Naive thymus-derived CD4-positive, alpha-beta T cell (primary cell): ENCODE measurements at regions not wholly inside any gene's neighbourhood (a gene's known extent, or its start where the extent isn't known, plus 50 kb on each side); places are given as distances from the start of the nearest gene placed in this dataset.

Experiments used
- ATAC-seq: fragments of 150-1000 bp; cut with Tn5 transposase; 2 replicates; pipeline ENCODE4 v1.10.0; 2021; ENCODE audit warnings: mild to moderate bottlenecking, moderate library complexity
- CTCF ChIA-PET: fragments of 350-600 bp; sonication (Branson Sonifier 250); formaldehyde crosslinking; loops from one replicate; lab custom pipeline; 2021; ENCODE audit warnings: antibody characterized with exemption; lab: Charles Lee
- POLR2A ChIA-PET: fragments of 350-600 bp; sonication (Branson Sonifier 250); formaldehyde crosslinking; loops from one replicate; lab custom pipeline; 2021; ENCODE audit warnings: antibody characterized with exemption, inconsistent platforms; lab: Charles Lee
- DNase-seq, 9 donors: peaks; one replicate each; pipeline versions ENCODE4 v3.0.0 to v3.0.0-alpha.2; 2020 to 2022; ENCODE audit warnings: mixed read lengths in 1 of 9
- H3K27ac ChIP-seq: one replicate; pipeline ENCODE4 v1.7.0; 2013; ENCODE audit warnings: mild to moderate bottlenecking, low read depth, low read length, moderate library complexity
- H3K27me3 ChIP-seq, 2 donors: one replicate each; pipeline ENCODE4 v1.7.0; 2013; ENCODE audit warnings: low read length in 2 of 2, mild to moderate bottlenecking in 2 of 2, moderate library complexity in 2 of 2; ENCODE audit not compliant: control insufficient read depth in 2 of 2, insufficient read depth in 2 of 2
- H3K36me3 ChIP-seq, 3 experiments: 1 replicate in 2 of 3; 2 replicates in 1 of 3; pipeline ENCODE4 v1.7.0; 2013; ENCODE audit warnings: low read length in 3 of 3, mild to moderate bottlenecking in 3 of 3, moderate library complexity in 1 of 3; ENCODE audit not compliant: insufficient read depth in 3 of 3, control insufficient read depth in 2 of 3
- H3K4me1 ChIP-seq, 2 donors: one replicate each; pipeline ENCODE4 v1.7.0; 2013; ENCODE audit warnings: low read length in 2 of 2, mild to moderate bottlenecking in 2 of 2, moderate library complexity in 1 of 2; ENCODE audit not compliant: control insufficient read depth in 2 of 2, insufficient read depth in 2 of 2
- H3K4me3 ChIP-seq: 2 replicates; pipeline ENCODE4 v1.7.0; 2013; ENCODE audit warnings: mild to moderate bottlenecking, low read length
- H3K9me3 ChIP-seq, 3 experiments: 1 replicate in 2 of 3; 2 replicates in 1 of 3; pipeline ENCODE4 v1.7.0; 2013; ENCODE audit warnings: low read length in 3 of 3; ENCODE audit not compliant: control insufficient read depth in 2 of 3
- H3K27ac Mint-ChIP-seq, 9 donors: one replicate each; pipeline ENCODE4 v1.8.0; 2020 to 2022; ENCODE audit warnings: mixed read lengths in 9 of 9, mild to moderate bottlenecking in 8 of 9, moderate library complexity in 5 of 9, inconsistent platforms in 2 of 9
- H3K27me3 Mint-ChIP-seq, 5 donors: one replicate each; pipeline ENCODE4 v1.8.0; 2021 to 2022; ENCODE audit warnings: mixed read lengths in 5 of 5, mild to moderate bottlenecking in 1 of 5
- H3K36me3 Mint-ChIP-seq, 5 donors: one replicate each; pipeline ENCODE4 v1.8.0; 2020 to 2022; ENCODE audit warnings: mixed read lengths in 5 of 5, mild to moderate bottlenecking in 3 of 5, inconsistent platforms in 1 of 5
- H3K4me1 Mint-ChIP-seq, 7 donors: one replicate each; pipeline ENCODE4 v1.8.0; 2020 to 2022; ENCODE audit warnings: mixed read lengths in 7 of 7, mild to moderate bottlenecking in 3 of 7, inconsistent platforms in 1 of 7
- H3K4me3 Mint-ChIP-seq, 10 donors: one replicate each; pipeline ENCODE4 v1.8.0; 2020 to 2022; ENCODE audit warnings: mild to moderate bottlenecking in 10 of 10, mixed read lengths in 10 of 10, moderate library complexity in 6 of 10, inconsistent platforms in 2 of 10
- H3K9me3 Mint-ChIP-seq, 11 donors: one replicate each; pipeline ENCODE4 v1.8.0; 2020 to 2022; ENCODE audit warnings: mixed read lengths in 11 of 11, mild to moderate bottlenecking in 4 of 11, inconsistent platforms in 1 of 11, moderate library complexity in 1 of 11
- intact Hi-C, 2 donors: fragments of 100-400 bp; cut with micrococcal nuclease; formaldehyde crosslinking; loops; one replicate each; pipeline ENCODE4 v1.15.1; 2023

GRCh38 chr6:18327626-18328025 lies 59.5 kb upstream of the RNF144B start:
- Histone ChIP-seq H3K4me3 (no peak overlapping the region), H3K4me1 (no peaks in the 10 kb centered on the region), H3K9me3 (no peaks in the 10 kb centered on the region), H3K27me3 (no peaks in the 10 kb centered on the region), H3K36me3 (no peaks in the 10 kb centered on the region), H3K27ac (no peak overlapping the region)
- no peak for DNase-seq
- CTCF ChIA-PET, result interaction anchor here (0.5 to 2.1 kb wide), 6 partner anchors 17 to 180 kb away, joined by 3 to 8 read pairs (median 4); partner anchors contain the start of gene RNF144B
- Mint-ChIP-seq H3K4me3 (no peak overlapping the region), H3K36me3 (no peaks in the 10 kb centered on the region), H3K27ac (no peak overlapping the region), H3K4me1 (peaks cover 0 to 8% (median 0%) of the 10 kb centered on the region in 7 donors), H3K9me3 (no peaks in the 10 kb centered on the region), H3K27me3 (peaks cover 0 to 11% (median 5%) of the 10 kb centered on the region in 5 donors)
- POLR2A ChIA-PET, result no interaction called here
- intact Hi-C loops, result loop anchor here in 1 of 2 donors (10.0 kb wide), 1 partner anchor 887 kb away; no protein-coding TSS in a partner anchor
- no peak for ATAC-seq

- Histone ChIP-seq H3K27ac (no peak overlapping the region), H3K36me3 (no peaks in the 10 kb centered on the region), H3K4me1 (no peaks in the 10 kb centered on the region), H3K27me3 (no peaks in the 10 kb centered on the region), H3K9me3 (no peaks in the 10 kb centered on the region), H3K4me3 (no peak overlapping the region)
- DNase-seq (no peak), ATAC-seq (no peak)
- peaks cover 0 to 8% (median 0%) of the 10 kb centered on the region in 7 donors for H3K4me1 Mint-ChIP-seq
- intact Hi-C loops, result loop anchor here in 1 of 2 donors (10.0 kb wide), 1 partner anchor 888 kb away; no protein-coding TSS in a partner anchor
- H3K27ac Mint-ChIP-seq, result no peak overlapping the region
- no peaks in the 10 kb centered on the region for H3K9me3 Mint-ChIP-seq
- no peaks in the 10 kb centered on the region for H3K36me3 Mint-ChIP-seq
- no peak overlapping the region for H3K4me3 Mint-ChIP-seq
- peaks cover 0 to 11% (median 5%) of the 10 kb centered on the region in 5 donors for H3K27me3 Mint-ChIP-seq
- CTCF ChIA-PET, result interaction anchor here (1.7 to 2.1 kb wide), 3 partner anchors 175 to 181 kb away, joined by 5 to 8 read pairs (median 5); no protein-coding TSS in a partner anchor
- POLR2A ChIA-PET, result no interaction called here
These were observed 60.2 kb upstream of the RNF144B start for GRCh38 chr6:18326980-18327379.

- H3K9me3 ChIP-seq, result no peaks in the 10 kb centered on the region
- no peak overlapping the region for H3K27ac ChIP-seq
- H3K36me3 ChIP-seq, result no peaks in the 10 kb centered on the region
- ChIA-PET POLR2A (no interaction called here), CTCF (interaction anchor here (5.4 kb wide), 1 partner anchor 178 kb away, joined by 63 read pairs; no protein-coding TSS in a partner anchor)
- H3K27me3 ChIP-seq, result no peaks in the 10 kb centered on the region
- Mint-ChIP-seq H3K27me3 (peaks cover 0 to 11% (median 3%) of the 10 kb centered on the region in 5 donors), H3K9me3 (no peaks in the 10 kb centered on the region), H3K27ac (no peak overlapping the region), H3K36me3 (no peaks in the 10 kb centered on the region), H3K4me1 (peaks cover 0 to 8% (median 0%) of the 10 kb centered on the region in 7 donors), H3K4me3 (no peak overlapping the region)
- intact Hi-C loops, result loop anchor here in 1 of 2 donors (10.0 kb wide), 1 partner anchor 889 kb away; no protein-coding TSS in a partner anchor
- no peak overlapping the region for H3K4me3 ChIP-seq
- ATAC-seq (no peak), DNase-seq (no peak)
- no peaks in the 10 kb centered on the region for H3K4me1 ChIP-seq
These were observed 61.1 kb upstream of the RNF144B start for GRCh38 chr6:18326001-18326400.

- no peaks in the 10 kb centered on the region for H3K9me3 Mint-ChIP-seq
- Histone ChIP-seq H3K9me3 (no peaks in the 10 kb centered on the region), H3K36me3 (no peaks in the 10 kb centered on the region), H3K27me3 (no peaks in the 10 kb centered on the region), H3K4me1 (no peaks in the 10 kb centered on the region), H3K4me3 (no peak overlapping the region), H3K27ac (no peak overlapping the region)
- no peaks in the 10 kb centered on the region for H3K36me3 Mint-ChIP-seq
- H3K27me3 Mint-ChIP-seq, result peaks cover 0 to 11% (median 0%) of the 10 kb centered on the region in 5 donors
- ATAC-seq, result no peak
- no peak for DNase-seq
- H3K4me1 Mint-ChIP-seq, result peaks cover 0 to 8% (median 0%) of the 10 kb centered on the region in 7 donors
- ChIA-PET CTCF (interaction anchor here (5.4 kb wide), 1 partner anchor 180 kb away, joined by 63 read pairs; no protein-coding TSS in a partner anchor), POLR2A (no interaction called here)
- intact Hi-C loops, result loop anchor here (1.0 to 10.0 kb wide), 5 partner anchors 60 to 890 kb away; partner anchors contain the start of genes DEK (in 1 of the 2) and RNF144B (in 1 of the 2)
- no peak overlapping the region for H3K4me3 Mint-ChIP-seq
- H3K27ac Mint-ChIP-seq, result no peak overlapping the region
These were observed 60.3 kb upstream of the DEK start for GRCh38 chr6:18324706-18325042.

GRCh38 chr6:18323935-18324705 lies 59.8 kb upstream of the DEK start:
- no peaks in the 10 kb centered on the region for H3K9me3 ChIP-seq
- peak; percentile 79 for ATAC-seq
- Mint-ChIP-seq H3K36me3 (no peaks in the 10 kb centered on the region), H3K27me3 (peaks cover 0 to 11% (median 0%) of the 10 kb centered on the region in 5 donors), H3K9me3 (no peaks in the 10 kb centered on the region), H3K4me1 (peaks cover 0 to 8% (median 0%) of the 10 kb centered on the region in 7 donors), H3K4me3 (no peak overlapping the region), H3K27ac (no peak overlapping the region)
- DNase-seq, result peak in 7 of 9 donors; percentile 18 to 56 (median 49)
- H3K4me1 ChIP-seq, result no peaks in the 10 kb centered on the region
- POLR2A ChIA-PET, result no interaction called here
- no peak overlapping the region for H3K4me3 ChIP-seq
- intact Hi-C loops, result loop anchor here (1.0 to 10.0 kb wide), 5 partner anchors 60 to 891 kb away; partner anchors contain the start of genes DEK (in 1 of the 2) and RNF144B (in 1 of the 2)
- no peaks in the 10 kb centered on the region for H3K36me3 ChIP-seq
- no peaks in the 10 kb centered on the region for H3K27me3 ChIP-seq
- CTCF ChIA-PET, result interaction anchor here (0.6 to 5.4 kb wide), 6 partner anchors 12 to 264 kb away, joined by 3 to 63 read pairs (median 4); no protein-coding TSS in a partner anchor
- no peak overlapping the region for H3K27ac ChIP-seq

GRCh38 chr6:18317850-18318249 lies 53.5 kb upstream of the DEK start:
- intact Hi-C loops, result no loop called here
- Mint-ChIP-seq H3K9me3 (no peaks in the 10 kb centered on the region), H3K27ac (no peak overlapping the region), H3K4me1 (peaks cover 0 to 3% (median 0%) of the 10 kb centered on the region in 7 donors), H3K27me3 (peaks cover 0 to 11% (median 3%) of the 10 kb centered on the region in 5 donors), H3K4me3 (no peak overlapping the region), H3K36me3 (no peaks in the 10 kb centered on the region)
- CTCF ChIA-PET, result interaction anchor here (1.1 to 1.3 kb wide), 2 partner anchors 167 to 186 kb away, joined by 4 to 5 read pairs; no protein-coding TSS in a partner anchor
- H3K4me1 ChIP-seq, result no peaks in the 10 kb centered on the region
- no peaks in the 10 kb centered on the region for H3K36me3 ChIP-seq
- no peaks in the 10 kb centered on the region for H3K9me3 ChIP-seq
- no peak for DNase-seq
- peak; percentile 57 for ATAC-seq
- POLR2A ChIA-PET, result no interaction called here
- no peaks in the 10 kb centered on the region for H3K27me3 ChIP-seq
- H3K4me3 ChIP-seq, result no peak overlapping the region
- H3K27ac ChIP-seq, result no peak overlapping the region
